Left lobe of liver (tissue), 2 donors: ENCODE measurements at regions not wholly inside any gene's neighbourhood (a gene's known extent, or its start where the extent isn't known, plus 50 kb on each side); places are given as distances from the start of the nearest gene placed in this dataset.

Experiments
- ATAC-seq: fragments of 200-7000 bp; cut with Tn5 transposase; one replicate; pipeline ENCODE4 v1.9.1; 2020; ENCODE audit warnings: mild to moderate bottlenecking, moderate library complexity
- DNase-seq: peaks from one replicate; pipeline ENCODE4 v3.0.0-alpha.2; 2020; ENCODE audit warnings: low spot score
- donor health status: DM: no; HTN: no; CAD: no; lungs with moderate emphysema.
- donor health status: DM: no; HTN: yes; CAD: no.

DNA sequence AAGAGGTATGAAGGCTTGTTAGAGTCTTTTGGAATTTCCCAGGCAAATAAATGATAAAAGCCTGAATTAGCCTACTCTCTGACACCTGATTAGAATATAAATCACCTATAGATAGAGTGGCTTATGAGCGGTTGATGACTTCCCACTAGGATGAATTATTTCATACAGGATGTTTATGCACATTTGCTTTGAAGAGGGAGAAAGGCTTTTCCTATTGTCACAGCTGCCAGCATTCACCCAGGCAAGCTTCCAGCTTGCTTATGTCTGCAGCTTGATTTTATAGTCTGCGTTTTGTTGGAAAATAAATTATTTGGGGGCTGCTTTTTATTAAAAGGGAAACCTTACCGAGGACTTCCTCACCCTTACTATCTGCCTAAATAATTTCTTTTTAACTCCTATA is 51.3 kb upstream of the EIF2S2 start:
- ATAC-seq: no peak
- no peak for DNase-seq

DNA sequence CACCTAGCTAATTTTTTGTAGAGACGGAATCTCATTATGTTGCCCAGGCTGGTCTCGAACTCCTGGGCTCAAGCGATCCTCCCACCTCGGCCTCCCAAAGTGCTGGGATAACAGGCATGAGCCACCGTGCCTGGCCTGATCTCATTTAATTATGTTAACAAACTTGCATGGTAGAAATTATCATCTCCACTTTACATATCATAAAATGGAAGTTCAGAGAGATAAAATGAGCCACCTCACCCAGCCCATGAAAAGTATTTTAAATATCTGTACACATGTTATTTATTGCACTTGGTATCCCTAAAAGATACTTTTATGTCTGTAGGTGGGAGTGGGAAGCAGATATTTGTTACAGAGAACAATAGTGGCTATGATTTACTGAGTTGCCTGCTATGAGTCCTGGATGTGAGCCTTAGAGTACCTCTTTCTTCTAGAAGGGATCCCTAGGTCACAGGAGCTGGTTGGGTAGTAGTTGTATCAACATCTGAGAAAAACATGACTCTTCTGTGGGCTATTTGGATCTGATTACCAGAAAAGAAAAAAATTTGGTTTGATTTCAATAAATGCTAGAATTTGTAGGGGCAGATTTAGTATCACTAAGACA is 52.4 kb upstream of the EIF2S2 start:
- DNase-seq (no peak), ATAC-seq (no peak)

- ATAC-seq (no peak), DNase-seq (no peak)
These were observed 53.1 kb upstream of the EIF2S2 start for GRCh38 chr20:34165018-34165619.

- ATAC-seq: no peak
- no peak for DNase-seq
These were observed 59.6 kb upstream of the EIF2S2 start for GRCh38 chr20:34171640-34172039.

DNA sequence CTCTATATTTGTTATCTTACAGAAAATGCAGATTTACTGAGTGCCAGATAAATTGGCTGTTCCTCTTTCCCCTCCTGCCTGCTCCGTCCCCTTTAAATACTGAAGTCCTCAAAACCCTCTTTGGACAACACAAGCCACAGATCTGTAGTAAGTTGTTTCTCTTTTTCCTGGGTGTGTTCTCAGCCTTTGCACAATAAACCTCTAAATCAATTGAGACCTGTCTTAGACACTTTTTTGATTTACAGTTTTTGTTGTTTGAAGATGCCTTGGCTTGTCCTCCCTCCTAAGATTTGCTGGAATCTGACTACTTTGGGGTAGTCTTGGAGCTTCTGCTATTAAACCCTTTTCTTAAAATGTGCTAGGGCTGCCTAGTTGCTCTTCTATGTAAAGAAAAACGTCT is 60.9 kb upstream of the EIF2S2 start:
- no peak for DNase-seq
- no peak for ATAC-seq

DNA sequence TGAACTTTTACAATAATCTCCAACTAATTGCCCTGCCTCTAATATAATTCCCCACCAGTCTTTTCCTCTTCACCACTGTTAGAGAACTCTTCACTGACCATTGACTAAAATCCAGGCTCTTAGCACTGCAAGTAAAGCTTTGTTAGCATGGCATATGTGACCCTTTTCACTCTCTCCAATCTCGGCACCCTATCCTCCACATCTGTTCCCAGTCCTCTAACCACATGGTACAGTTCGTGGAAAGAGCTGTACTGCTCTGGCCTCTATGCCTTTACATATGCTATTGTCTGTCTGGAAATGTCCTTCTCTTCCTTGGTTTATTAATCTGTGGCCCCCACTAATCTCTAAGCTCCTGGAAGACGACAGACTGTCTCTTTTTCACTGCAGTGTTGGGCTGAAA is 63.0 kb upstream of the EIF2S2 start:
- ATAC-seq (no peak), DNase-seq (no peak)

DNA sequence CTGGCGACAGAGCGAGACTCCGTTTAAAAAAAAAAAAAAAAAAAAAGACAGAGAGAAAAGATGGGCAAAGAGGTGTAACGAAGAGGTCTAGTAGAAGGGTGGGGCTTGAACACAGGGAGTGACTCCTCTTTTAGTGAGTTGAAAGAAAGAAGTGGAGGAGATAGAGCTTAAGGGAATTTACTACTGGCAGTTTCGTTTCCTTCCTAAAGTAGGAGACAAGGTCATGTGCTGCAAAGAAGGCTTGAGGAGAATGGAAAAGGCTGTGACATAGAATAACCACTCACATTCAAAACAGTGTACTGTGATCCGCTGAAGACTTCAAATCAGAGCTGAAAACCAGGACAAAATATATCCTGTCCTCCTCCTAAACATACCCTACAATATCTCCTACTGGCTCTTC is 63.8 kb upstream of the EIF2S2 start:
- ATAC-seq: no peak

DNA sequence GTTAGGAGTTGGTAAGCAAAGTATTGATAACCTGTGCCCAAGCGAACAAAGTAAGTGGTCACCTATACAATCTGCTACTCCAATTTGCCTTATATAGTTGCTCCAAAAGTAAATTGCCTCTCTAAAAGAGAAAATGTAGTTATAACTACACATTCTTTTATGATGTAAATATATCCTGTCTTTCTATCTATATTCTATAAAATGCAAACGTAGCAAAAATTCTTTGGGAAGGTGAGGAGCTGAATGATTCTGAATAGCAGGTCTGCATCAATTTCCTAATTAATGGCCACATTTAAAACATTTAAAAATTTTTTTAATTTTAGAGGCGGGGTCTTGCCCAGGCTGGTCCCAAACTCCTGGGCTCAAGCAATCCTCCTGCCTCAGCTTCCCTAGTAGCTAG is 64.2 kb upstream of the ASIP start:
- DNase-seq (no peak), ATAC-seq (no peak)

More for the DNA sequence above, 63.8 kb upstream of the EIF2S2 start:
- DNase-seq: no peak

- no peak for DNase-seq
- ATAC-seq: no peak
These were observed 61.4 kb upstream of the ASIP start for GRCh38 chr20:34179637-34180360.

GRCh38 chr20:34180460-34181120 is 60.6 kb upstream of the ASIP start:
- DNase-seq (no peak), ATAC-seq (no peak)

DNA sequence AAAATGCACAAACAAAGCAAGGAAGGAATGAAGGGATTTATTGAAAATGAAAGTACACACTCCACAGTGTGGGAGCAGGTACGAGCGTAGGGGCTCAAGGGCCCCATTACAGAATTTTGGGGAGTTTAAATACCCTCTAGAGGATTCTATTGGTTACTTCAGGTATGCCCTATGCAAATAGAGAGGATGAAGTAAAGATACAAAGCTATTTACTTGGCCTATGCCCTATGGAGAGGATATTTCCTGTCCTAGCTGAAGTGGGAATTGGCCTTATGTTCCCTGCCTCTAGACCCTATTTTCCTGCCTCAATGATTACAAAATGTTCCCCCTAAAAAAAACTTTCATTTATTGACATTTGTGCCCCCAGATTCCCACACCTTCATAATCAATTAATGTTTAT is 59.7 kb upstream of the ASIP start:
- ATAC-seq (no peak), DNase-seq (no peak)

DNA sequence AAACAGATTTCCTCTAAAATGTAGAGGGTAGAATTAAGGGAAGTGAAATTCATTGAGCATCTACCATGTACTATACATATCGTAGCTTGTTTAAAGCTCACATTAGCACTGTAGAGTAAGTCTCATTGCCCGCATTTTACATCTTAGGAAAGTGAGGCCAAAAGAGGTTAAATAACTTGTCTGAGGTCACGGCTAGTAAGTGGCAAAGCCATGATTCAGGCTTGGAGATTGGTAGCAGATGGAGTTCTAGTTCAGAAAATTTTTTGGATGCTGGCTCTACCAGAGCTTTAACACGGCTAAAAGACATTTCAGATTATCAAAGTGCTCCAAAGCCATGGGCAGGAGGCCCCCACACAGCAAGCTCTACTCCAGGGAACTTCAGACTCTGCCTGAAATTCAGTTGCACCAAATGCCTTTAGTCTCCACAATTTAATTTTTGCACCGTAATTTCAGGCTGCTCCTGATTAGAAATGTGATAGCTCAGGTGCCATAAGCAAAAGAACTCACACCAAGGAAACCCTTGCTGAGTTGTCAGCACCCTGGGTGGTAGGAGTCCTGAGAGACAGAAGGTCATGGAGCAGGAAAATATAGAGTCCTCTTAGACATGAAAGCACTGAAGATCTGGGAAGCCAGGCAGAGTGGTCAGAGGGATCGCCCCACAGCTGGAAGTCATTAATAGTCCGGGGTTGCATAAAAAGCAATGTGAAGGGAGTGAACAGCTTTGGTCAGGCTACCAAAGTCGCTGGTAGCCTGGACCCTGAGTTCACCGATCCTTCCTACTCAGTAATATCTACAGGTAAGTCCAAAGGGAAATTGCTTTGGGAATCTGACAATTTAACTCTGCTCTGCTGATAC is 55.2 kb upstream of the ASIP start:
- ATAC-seq: no peak
- no peak for DNase-seq

DNA sequence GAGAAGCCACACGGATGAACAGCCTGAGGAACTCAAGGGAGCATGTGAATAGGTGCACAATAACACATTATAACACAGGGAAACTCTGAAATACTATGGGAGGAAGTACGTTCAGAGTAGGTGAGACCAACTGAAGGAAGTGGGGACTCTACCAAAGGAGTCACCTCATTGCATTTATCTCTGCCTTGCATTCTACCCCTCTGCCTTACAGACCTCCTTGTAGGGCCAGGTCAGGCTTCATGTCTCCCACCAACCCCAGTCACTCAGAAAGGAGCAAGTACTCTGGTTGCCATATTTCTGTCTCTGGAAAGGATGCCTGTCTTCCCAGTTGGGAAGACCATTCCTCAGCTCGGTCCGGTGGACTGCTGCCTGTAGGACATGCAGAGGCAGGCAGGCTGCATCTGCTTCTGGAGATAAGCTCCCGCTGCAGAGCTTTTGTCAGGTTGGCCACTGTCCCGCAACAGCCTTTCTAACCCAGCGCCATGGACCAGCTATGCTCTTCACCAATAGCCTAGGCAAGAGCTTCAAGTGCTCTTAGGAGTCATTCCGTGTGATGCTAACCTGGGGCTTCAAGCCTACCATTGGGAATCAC is 51.6 kb upstream of the ASIP start:
- ATAC-seq (no peak), DNase-seq (no peak)

DNA sequence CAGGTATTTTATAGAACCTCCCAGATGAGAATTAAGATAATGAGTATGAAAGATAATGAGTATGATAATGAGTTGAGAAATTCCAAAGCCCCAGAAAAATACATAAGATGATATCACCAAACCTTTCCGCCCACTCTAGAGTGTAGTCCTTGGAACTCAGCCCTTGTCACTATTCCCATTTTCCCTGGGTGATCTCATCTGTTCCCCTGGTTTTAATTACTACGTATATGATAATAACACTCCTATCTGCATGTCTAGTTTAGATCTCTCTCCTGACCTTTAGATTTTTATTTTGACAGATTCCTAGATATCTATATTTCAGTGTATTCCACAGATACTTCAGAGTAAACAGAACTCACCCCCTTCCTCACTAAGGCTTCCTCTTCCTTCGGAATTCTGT is 51.0 kb upstream of the ASIP start:
- ATAC-seq (no peak), DNase-seq (no peak)

DNA sequence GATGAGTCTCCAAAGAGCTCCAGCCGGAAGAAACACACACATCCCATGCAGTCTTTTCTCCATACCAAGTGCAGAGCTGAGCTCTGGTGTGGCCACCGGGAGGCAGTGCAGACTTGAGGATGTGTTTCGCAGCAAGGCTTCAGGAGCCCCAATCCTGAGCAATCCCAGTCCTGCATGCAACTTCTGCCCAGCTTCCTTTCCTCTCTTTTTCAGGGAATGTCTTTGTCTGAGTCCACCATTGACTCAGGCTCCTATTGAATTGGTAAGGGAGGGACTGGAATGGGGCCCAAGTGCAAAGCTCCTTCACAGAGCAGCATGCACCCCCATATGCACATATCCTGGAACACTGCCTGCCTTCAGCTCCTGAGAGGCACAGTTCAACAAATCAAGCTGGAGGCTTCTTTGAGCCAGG is 50.5 kb upstream of the ASIP start:
- DNase-seq (peak; percentile 65), ATAC-seq (peak; percentile 99)
